K562 (cell line): ENCODE measurements at regions not wholly inside any gene's neighbourhood (a gene's known extent, or its start where the extent isn't known, plus 50 kb on each side); places are given as distances from the start of the nearest gene placed in this dataset.
A peak's percentile ranks its signal among the peaks of the same experiment; 100 is the strongest.

Experiments used
- ASH1L ChIP-seq: fragments of 450-650 bp; IDR thresholded peaks from 2 replicates; pipeline ENCODE4 v1.6.1; 2018; ENCODE audit warnings: borderline replicate concordance, mild to moderate bottlenecking, low read depth; ENCODE audit not compliant: partially characterized antibody
- CREB3 ChIP-seq: fragments of 450-650 bp; conservative IDR thresholded peaks from 2 replicates; pipeline ENCODE4 v1.6.1; 2016; ENCODE audit warnings: missing genetic modification characterization, low read depth, mild to moderate bottlenecking, missing compliant biosample characterization, moderate library complexity
- CREB3L1 ChIP-seq: fragments of 450-650 bp; IDR thresholded peaks from 2 replicates; pipeline ENCODE4 v1.6.1; 2014; ENCODE audit warnings: low read depth, mild to moderate bottlenecking, moderate library complexity, borderline replicate concordance
- FOXM1 ChIP-seq, 2 experiments: fragments of 450-650 bp in 1 of 2; sonication (generic) in 1 of 2; formaldehyde crosslinking in 1 of 2; IDR thresholded peaks; 2 replicates each; pipeline versions ENCODE4 v1.6.1 to v1.9.0; 2017 to 2022; ENCODE audit warnings: low read depth in 2 of 2, mild to moderate bottlenecking in 2 of 2, missing genetic modification reagents in 1 of 2, moderate library complexity in 1 of 2
- GABPB2 ChIP-seq: fragments of 250-450 bp; sonication (Bioruptor Pico); conservative IDR thresholded peaks from 2 replicates; pipeline ENCODE4 v1.5.1; 2021; ENCODE audit warnings: mild to moderate bottlenecking
- HES1 ChIP-seq: fragments of 450-650 bp; IDR thresholded peaks from 2 replicates; pipeline ENCODE4 v1.6.1; 2016; ENCODE audit warnings: low read depth, mild to moderate bottlenecking, moderate library complexity
- MAFG ChIP-seq: fragments of 450-650 bp; conservative IDR thresholded peaks from 2 replicates; pipeline ENCODE4 v1.6.1; 2016; ENCODE audit warnings: missing genetic modification characterization, missing compliant biosample characterization
- MYBL2 ChIP-seq, 2 experiments: fragments of 450-650 bp in 1 of 2; sonication (generic) in 1 of 2; formaldehyde crosslinking in 1 of 2; IDR thresholded peaks; 2 replicates each; pipeline versions ENCODE4 v1.6.1 to v1.8.1; 2017 to 2022; ENCODE audit warnings: borderline replicate concordance in 1 of 2, inconsistent platforms in 1 of 2, low read depth in 1 of 2, mild to moderate bottlenecking in 1 of 2, missing genetic modification reagents in 1 of 2, moderate library complexity in 1 of 2
- NFE2 ChIP-seq: IDR thresholded peaks from 2 replicates; pipeline ENCODE4 v1.6.1; 2014; ENCODE audit warnings: antibody characterized with exemption, low read depth
- NR4A1 ChIP-seq, 2 experiments: fragments of 250-450 bp in 1 of 2; fragments of 450-650 bp in 1 of 2; sonication (Bioruptor Pico) in 1 of 2; IDR thresholded peaks; 2 replicates each; pipeline versions ENCODE4 v1.4.0 to v1.6.1; 2016 to 2020; ENCODE audit warnings: mild to moderate bottlenecking in 2 of 2, missing compliant biosample characterization in 1 of 2, missing genetic modification characterization in 1 of 2, moderate library complexity in 1 of 2
- SMAD2 ChIP-seq: fragments of 150-350 bp; IDR thresholded peaks from 2 replicates; pipeline ENCODE4 v1.6.1; 2014; ENCODE audit warnings: low read depth, mild to moderate bottlenecking, low read length
- TCF3 ChIP-seq: sonication (generic); formaldehyde crosslinking; IDR thresholded peaks from 2 replicates; pipeline ENCODE4 v1.4.0; 2020; ENCODE audit warnings: mild to moderate bottlenecking, missing genetic modification reagents
- TRIM24 ChIP-seq, 2 experiments: fragments of 450-650 bp; IDR thresholded peaks; 2 replicates each; pipeline ENCODE4 v1.6.1; 2016
- UBTF ChIP-seq, 2 experiments: IDR thresholded peaks; 2 replicates each; pipeline ENCODE4 v1.6.1; 2012; ENCODE audit warnings: improper control_type of control experiment in 2 of 2, low read depth in 2 of 2, low read length in 2 of 2, borderline replicate concordance in 1 of 2
- ZFP30 ChIP-seq: fragments of 250-450 bp; sonication (Bioruptor Pico); IDR thresholded peaks from 2 replicates; pipeline ENCODE4 v1.8.0; 2022; ENCODE audit warnings: moderate library complexity, mild to moderate bottlenecking, inconsistent platforms, borderline replicate concordance
- ZNF282 ChIP-seq: sonication (generic); formaldehyde crosslinking; IDR thresholded peaks from 2 replicates; pipeline ENCODE4 v1.8.1; 2023; ENCODE audit warnings: missing genetic modification reagents
- ZNF3 ChIP-seq: fragments of 250-450 bp; sonication (Bioruptor Pico); IDR thresholded peaks from 2 replicates; pipeline ENCODE4 v1.5.0; 2021; ENCODE audit warnings: mild to moderate bottlenecking, moderate library complexity
- ZNF57 ChIP-seq: fragments of 450-650 bp; formaldehyde crosslinking; IDR thresholded peaks from 2 replicates; pipeline ENCODE4 v1.4.0; 2020; ENCODE audit warnings: mild to moderate bottlenecking, moderate library complexity
- ZNF644 ChIP-seq: fragments of 200-800 bp; sonication (Bioruptor generic); IDR thresholded peaks from 2 replicates; pipeline ENCODE4 v1.6.1; 2016; ENCODE audit warnings: low read depth, missing genetic modification characterization, missing compliant biosample characterization

GRCh38 chr11:86158704-86159580 lies 85.6 kb upstream of the EED start (continued):
- TF ChIP-seq ZNF57 (CRISPR knock-in tag): no peak
- peak; percentile 61 to 72; a peak in 3 of 4 replicates for TF ChIP-seq TRIM24 (IDR thresholded peaks at IDR 0.05)
- no peak for TF ChIP-seq MYBL2 (IDR thresholded peaks at IDR 0.05; ENCODE audit: low read depth)
- TF ChIP-seq MYBL2 (CRISPR knock-in tag; IDR thresholded peaks at IDR 0.05; ENCODE audit: borderline replicate concordance): no peak
- TF ChIP-seq GABPB2 (CRISPR knock-in tag): no peak
- no peak for TF ChIP-seq ZNF282
- TF ChIP-seq ZFP30: no peak
- TF ChIP-seq NFE2: no peak
- TF ChIP-seq UBTF (IDR thresholded peaks at IDR 0.05; ENCODE audit: borderline replicate concordance in 1 of 2, low read depth in 2 of 2, low read length in 2 of 2): no peak
- peak; percentile 7 for TF ChIP-seq HES1
- no peak for TF ChIP-seq ZNF3
- TF ChIP-seq NR4A1 (CRISPR knock-in tag; IDR thresholded peaks at IDR 0.05): no peak
- TF ChIP-seq NR4A1 (tag; IDR thresholded peaks at IDR 0.05): no peak
- TF ChIP-seq ASH1L: peak; percentile 54
- no peak for TF ChIP-seq CREB3 (tag)
- peak; percentile 46; the same call in 1 of the 2 replicates for TF ChIP-seq TCF3
- no peak for TF ChIP-seq SMAD2
- TF ChIP-seq CREB3L1: no peak
- no peak for TF ChIP-seq MAFG (tag)
- TF ChIP-seq FOXM1 (IDR thresholded peaks at IDR 0.05; ENCODE audit: low read depth): no peak
- TF ChIP-seq FOXM1 (CRISPR knock-in tag; IDR thresholded peaks at IDR 0.05; ENCODE audit: low read depth): no peak
- TF ChIP-seq ZNF644 (tag): no peak
